ENCODE measurements at regions not wholly inside any gene's neighbourhood (a gene's known extent, or its start where the extent isn't known, plus 50 kb on each side); places are given as distances from the start of the nearest gene placed in this dataset.
"Not testable (repeated sequence)": the region's sequence is repeated elsewhere in the genome, so short reads cannot be mapped to it uniquely, and the experiment has no call there.

- FAIRE-seq (no peak), DNase-seq (ENCODE audit: insufficient read length, low spot score) (no peak)
- TF ChIP-seq CTCF (IDR thresholded peaks at IDR 0.05; ENCODE audit: insufficient read depth, missing control alignments): no peak
These were observed 1386.7 kb downstream of the SLITRK5 start for GRCh38 chr13:89057862-89058261.

- TF ChIP-seq CTCF (IDR thresholded peaks at IDR 0.05; ENCODE audit: insufficient read depth, missing control alignments): no peak
- DNase-seq (ENCODE audit: insufficient read length, low spot score): no peak
- no peak for FAIRE-seq
These were observed 1390.7 kb downstream of the SLITRK5 start for GRCh38 chr13:89061821-89062220.

- peak; percentile 89 for FAIRE-seq
- TF ChIP-seq CTCF (IDR thresholded peaks at IDR 0.05; ENCODE audit: insufficient read depth, missing control alignments): peak; percentile 80
- no peak for DNase-seq (ENCODE audit: insufficient read length, low spot score)
These were observed 1395.8 kb downstream of the SLITRK5 start for GRCh38 chr13:89066868-89067466.

GRCh38 chr13:89072979-89073378 lies 1401.8 kb downstream of the SLITRK5 start:
- DNase-seq (ENCODE audit: insufficient read length, low spot score) (no peak), FAIRE-seq (no peak)
- no peak for TF ChIP-seq CTCF (IDR thresholded peaks at IDR 0.05; ENCODE audit: insufficient read depth, missing control alignments)

GRCh38 chr13:89076622-89077021 lies 1405.5 kb downstream of the SLITRK5 start:
- no peak for TF ChIP-seq CTCF (IDR thresholded peaks at IDR 0.05; ENCODE audit: insufficient read depth, missing control alignments)
- no peak for FAIRE-seq
- no peak for DNase-seq (ENCODE audit: insufficient read length, low spot score)

GRCh38 chr13:89082623-89083022 lies 1411.5 kb downstream of the SLITRK5 start:
- TF ChIP-seq CTCF (IDR thresholded peaks at IDR 0.05; ENCODE audit: insufficient read depth, missing control alignments): no peak
- FAIRE-seq: no peak
- no peak for DNase-seq (ENCODE audit: insufficient read length, low spot score)

- not testable (repeated sequence) for DNase-seq (ENCODE audit: insufficient read length, low spot score); FAIRE-seq
These were observed 1416.9 kb downstream of the SLITRK5 start for GRCh38 chr13:89088107-89088506.

GRCh38 chr13:89097994-89098393 lies 1426.8 kb downstream of the SLITRK5 start:
- DNase-seq (ENCODE audit: insufficient read length, low spot score) (no peak), FAIRE-seq (no peak)
- no peak for TF ChIP-seq CTCF (IDR thresholded peaks at IDR 0.05; ENCODE audit: insufficient read depth, missing control alignments)
